Activated T-cell treated with anti-CD3 and anti-CD28 coated beads, Interleukin-2, amount 50 U/mL, for 48 hours (primary cell): ENCODE measurements at regions not wholly inside any gene's neighbourhood (a gene's known extent, or its start where the extent isn't known, plus 50 kb on each side); places are given as distances from the start of the nearest gene placed in this dataset.
A peak's percentile ranks its signal among the peaks of the same experiment; 100 is the strongest.
"Not testable (repeated sequence)": the region's sequence is repeated elsewhere in the genome, so short reads cannot be mapped to it uniquely, and the experiment has no call there.

Experiments
- DNase-seq, 2 experiments: peaks; one replicate each; pipeline ENCODE4 v3.0.0-alpha.2; 2020

- DNase-seq = no peak
Observed at GRCh38 chr16:31703526-31704128, 170.0 kb upstream of the ZNF267 start.

GRCh38 chr16:31704138-31704537, 169.5 kb upstream of the ZNF267 start:
- DNase-seq = no peak

GRCh38 chr16:31705371-31705770, 168.2 kb upstream of the ZNF267 start:
- DNase-seq = no peak

GRCh38 chr16:31706318-31706717, 167.3 kb upstream of the ZNF267 start:
- no peak for DNase-seq

- DNase-seq = no peak
Observed at GRCh38 chr16:31706925-31707324, 166.7 kb upstream of the ZNF267 start.

GRCh38 chr16:31707743-31708335, 165.8 kb upstream of the ZNF267 start:
- DNase-seq = no peak

GRCh38 chr16:31708348-31708747, 165.3 kb upstream of the ZNF267 start:
- DNase-seq = no peak

- DNase-seq = no peak
Observed at GRCh38 chr16:31709181-31709580, 164.4 kb upstream of the ZNF267 start.

GRCh38 chr16:31710134-31710533, 163.5 kb upstream of the ZNF267 start:
- DNase-seq = no peak

GRCh38 chr16:31710880-31711279, 162.7 kb upstream of the ZNF267 start:
- DNase-seq = no peak

GRCh38 chr16:31711344-31711845, 162.2 kb upstream of the ZNF267 start:
- DNase-seq = no peak

- DNase-seq = no peak
Observed at GRCh38 chr16:31712064-31712540, 161.5 kb upstream of the ZNF267 start.

GRCh38 chr16:31713071-31713944, 160.3 kb upstream of the ZNF267 start:
- peak; percentile 94 to 96 for DNase-seq

- DNase-seq = peak in 1 of 2 experiments; percentile 47
Observed at GRCh38 chr16:31713945-31714902, 159.4 kb upstream of the ZNF267 start.

GRCh38 chr16:31714903-31715504, 158.6 kb upstream of the ZNF267 start:
- no peak for DNase-seq

- DNase-seq = no peak
Observed at GRCh38 chr16:31715915-31716314, 157.7 kb upstream of the ZNF267 start.

- no peak for DNase-seq
Observed at GRCh38 chr16:31718998-31719397, 154.6 kb upstream of the ZNF267 start.

- DNase-seq = no peak
Observed at GRCh38 chr16:31727553-31727952, 146.1 kb upstream of the ZNF267 start.

- DNase-seq = no peak
Observed at GRCh38 chr16:31734265-31734664, 139.3 kb upstream of the ZNF267 start.

- DNase-seq = not testable (repeated sequence)
Observed at GRCh38 chr16:31745098-31745497, 128.5 kb upstream of the ZNF267 start.

- DNase-seq = no peak
Observed at GRCh38 chr16:31745900-31746299, 127.7 kb upstream of the ZNF267 start.
